GM12875 (cell line): ENCODE measurements at regions not wholly inside any gene's neighbourhood (a gene's known extent, or its start where the extent isn't known, plus 50 kb on each side); places are given as distances from the start of the nearest gene placed in this dataset.

Experiments
- H3K4me3 ChIP-seq: one replicate; pipeline ENCODE4 v1.5.1; 2011; ENCODE audit warnings: low read depth, low read length, control low read depth
- TF ChIP-seq, protein P1 (sequence below): IDR thresholded peaks from 2 replicates; pipeline ENCODE4 v1.5.1; 2011; ENCODE audit warnings: low read depth, mild to moderate bottlenecking, control low read depth, inconsistent platforms, low read length, moderate library complexity, borderline replicate concordance; ENCODE audit not compliant: insufficient read depth

DNA sequence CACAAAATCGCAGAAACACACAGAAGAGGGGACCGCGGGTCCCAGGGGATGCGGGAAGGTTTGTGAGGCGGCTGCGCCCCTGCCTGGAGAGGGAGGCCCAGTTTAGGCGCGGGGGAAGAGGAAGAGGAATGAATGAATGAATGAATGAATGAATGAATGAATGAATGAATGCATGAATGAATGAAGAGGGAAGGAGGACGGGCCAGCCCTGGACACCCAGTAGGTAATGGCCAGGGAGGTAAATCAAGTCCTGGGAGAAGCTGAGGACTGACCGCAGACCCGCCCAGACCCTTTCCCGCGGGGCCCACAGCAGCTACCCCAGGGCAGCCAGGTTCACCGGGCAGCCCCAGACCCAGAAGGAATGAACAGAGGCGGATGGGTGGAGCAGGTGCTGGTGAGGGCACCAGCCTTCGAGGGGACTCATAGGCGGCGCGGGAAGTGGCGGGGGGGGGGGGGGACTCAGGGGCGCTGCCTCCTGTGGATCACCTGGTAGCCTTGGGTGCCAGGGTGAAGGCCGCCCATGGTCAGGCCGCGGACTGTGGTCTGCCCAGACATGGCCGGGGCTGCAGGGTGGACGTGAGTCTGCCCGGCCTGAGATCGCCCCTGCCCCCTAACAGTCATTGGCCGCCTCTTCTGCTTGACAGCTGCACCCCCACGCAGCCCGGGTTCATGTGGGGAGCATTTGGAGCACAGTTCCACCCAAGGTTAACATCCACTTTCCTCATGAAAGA, 192.0 kb upstream of the PDE10A start:
- TF ChIP-seq, protein P1, sequence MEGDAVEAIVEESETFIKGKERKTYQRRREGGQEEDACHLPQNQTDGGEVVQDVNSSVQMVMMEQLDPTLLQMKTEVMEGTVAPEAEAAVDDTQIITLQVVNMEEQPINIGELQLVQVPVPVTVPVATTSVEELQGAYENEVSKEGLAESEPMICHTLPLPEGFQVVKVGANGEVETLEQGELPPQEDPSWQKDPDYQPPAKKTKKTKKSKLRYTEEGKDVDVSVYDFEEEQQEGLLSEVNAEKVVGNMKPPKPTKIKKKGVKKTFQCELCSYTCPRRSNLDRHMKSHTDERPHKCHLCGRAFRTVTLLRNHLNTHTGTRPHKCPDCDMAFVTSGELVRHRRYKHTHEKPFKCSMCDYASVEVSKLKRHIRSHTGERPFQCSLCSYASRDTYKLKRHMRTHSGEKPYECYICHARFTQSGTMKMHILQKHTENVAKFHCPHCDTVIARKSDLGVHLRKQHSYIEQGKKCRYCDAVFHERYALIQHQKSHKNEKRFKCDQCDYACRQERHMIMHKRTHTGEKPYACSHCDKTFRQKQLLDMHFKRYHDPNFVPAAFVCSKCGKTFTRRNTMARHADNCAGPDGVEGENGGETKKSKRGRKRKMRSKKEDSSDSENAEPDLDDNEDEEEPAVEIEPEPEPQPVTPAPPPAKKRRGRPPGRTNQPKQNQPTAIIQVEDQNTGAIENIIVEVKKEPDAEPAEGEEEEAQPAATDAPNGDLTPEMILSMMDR, result no peak

DNA sequence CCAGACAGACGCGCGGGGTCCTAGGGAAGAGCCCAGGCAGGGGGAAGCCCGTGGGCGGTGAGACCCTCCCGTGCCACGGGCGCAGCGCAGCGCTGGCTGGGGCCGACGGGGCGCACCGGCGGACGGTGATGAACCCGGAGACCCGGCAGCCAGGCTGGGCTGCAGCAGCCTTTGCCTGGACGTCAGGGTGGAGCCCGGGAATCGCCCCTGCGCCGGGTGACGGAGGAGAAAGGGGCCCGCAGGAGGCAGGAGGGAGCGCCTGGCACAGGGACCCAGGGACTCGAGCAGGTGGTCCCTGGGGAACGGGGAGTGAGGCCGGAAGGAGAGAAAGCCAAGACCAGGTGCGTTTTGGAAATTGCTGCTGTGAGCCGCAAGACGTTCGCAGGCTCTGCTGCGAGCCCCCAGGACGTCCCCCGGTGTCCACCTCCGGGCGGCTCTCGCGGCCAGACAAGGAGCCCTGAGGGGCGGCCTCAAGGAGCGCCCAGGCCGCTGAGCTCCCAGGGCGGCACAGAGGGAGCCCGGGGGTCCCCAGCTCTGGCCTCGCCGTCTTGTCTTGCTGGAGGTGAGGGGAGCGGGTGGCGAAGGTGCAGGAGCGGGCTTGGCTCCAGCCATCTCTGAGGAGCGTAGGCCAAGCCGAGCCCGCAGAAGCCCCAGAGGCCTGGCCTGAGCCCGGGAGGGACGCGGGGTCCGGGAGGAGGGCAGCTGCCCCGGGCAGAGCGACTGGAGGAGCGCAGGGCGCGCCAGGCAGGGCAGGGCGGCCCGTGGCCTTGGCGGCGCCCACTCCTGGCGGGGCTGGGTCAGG, 191.2 kb upstream of the PDE10A start:
- H3K4me3 ChIP-seq, result no peak overlapping the region
- TF ChIP-seq, protein P1, result no peak

More for the DNA sequence above, 192.0 kb upstream of the PDE10A start:
- H3K4me3 ChIP-seq, result no peak overlapping the region

DNA sequence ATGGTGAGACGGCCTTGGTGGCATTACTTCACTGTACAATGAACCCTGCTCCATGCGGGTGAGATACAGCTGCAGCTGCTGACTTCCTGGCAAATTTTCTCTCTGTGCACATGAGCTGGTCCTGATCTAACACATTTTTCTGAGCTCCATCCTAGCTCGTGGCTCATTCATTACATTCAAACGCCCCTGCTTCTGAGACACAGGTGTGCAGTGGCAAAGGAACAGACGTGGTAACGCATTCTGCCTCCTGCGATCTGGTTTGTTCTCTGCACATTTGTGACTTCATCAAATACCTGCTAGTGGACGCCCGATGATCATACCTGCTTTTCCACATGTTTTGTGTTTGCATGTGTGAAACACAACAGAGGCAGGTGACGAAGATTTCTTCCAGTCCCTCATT, 189.6 kb upstream of the PDE10A start:
- TF ChIP-seq, protein P1, result no peak
- no peak overlapping the region for H3K4me3 ChIP-seq

DNA sequence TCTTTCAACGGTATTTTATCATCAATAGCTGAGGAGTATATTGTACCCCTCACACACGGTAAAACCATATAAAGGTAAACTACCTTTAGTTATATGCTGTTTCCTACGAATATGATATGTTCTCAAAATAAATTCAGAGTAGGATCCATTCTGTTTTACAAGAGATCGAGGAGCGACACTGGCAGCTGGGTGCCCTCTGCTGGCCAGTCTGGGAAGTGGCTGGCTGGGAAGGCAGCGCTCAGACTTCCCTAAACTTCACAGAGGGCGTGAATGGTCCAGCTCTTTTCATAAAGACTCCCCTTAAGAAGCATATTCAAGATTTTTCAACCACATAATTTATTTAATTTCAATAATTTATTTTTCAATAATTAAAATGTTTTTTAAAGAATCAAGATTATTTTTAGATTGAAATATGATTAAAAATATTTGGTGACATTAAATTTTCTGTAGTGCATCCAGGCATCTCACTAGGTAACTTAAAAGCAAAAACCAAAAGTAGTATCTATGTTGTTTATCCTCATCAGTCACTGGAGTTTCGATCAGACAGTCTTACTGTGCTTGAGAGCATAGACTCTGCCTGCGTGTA, 187.5 kb upstream of the PDE10A start:
- H3K4me3 ChIP-seq, result no peak overlapping the region
- TF ChIP-seq, protein P1, result peak; percentile 90

DNA sequence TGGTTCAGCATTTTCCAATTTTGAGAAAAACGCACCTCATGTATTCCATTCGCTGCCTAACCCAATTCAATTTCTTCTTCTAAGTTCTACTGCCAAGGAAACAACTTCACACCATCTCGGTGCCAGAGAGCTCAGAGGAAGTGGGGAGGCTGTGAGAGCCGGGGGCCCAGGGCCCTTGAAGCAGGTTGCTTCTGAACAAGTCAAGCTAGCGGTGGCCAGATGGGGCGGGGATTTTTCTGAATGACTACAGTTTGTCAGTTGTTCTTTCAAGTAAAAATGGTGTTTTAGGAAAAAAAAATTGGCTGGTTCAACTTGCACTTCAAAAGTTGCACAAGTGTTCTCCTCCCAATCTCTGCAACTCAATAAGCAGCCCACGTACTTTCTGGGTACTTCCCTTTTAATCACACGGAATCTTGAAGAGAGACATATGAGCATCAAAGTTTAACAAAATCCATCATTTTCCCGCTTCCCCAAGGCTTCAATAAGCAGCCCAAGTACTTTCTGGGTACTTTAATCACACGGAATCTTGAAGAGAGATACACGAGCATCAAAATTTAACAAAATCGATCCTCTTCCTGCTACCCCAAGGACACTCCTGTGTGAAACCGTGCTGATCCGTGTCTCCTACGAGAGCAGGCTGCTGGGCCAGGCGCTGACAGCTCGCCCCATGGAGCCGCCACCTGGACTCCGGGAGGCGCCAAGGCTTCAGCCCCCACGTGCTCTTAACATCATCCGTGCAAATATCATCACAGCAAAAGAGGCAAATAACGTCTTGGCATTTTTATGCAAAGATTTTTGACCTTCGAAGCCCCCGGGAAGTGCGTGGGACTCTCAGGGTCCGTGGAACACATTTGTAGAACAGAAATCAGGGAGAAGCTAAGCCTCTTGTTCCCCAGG, 186.7 kb upstream of the PDE10A start:
- H3K4me3 ChIP-seq, result no peak overlapping the region
- TF ChIP-seq, protein P1, result no peak

DNA sequence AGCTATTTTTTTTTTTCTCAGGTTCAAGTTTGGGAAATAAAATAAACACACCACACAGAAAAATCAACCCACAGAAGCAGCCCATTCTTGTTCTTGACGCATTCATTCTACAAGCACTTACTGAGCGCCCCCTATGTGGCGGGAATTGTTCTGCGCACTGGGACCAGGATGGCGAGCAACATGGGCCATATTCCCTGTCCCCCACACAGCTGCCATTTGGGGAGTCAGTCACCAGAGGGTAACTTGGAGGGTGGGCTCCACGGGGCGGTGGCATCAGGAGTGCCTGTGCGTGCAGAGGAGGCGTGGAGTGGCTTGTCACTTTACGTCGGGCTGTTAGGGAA, 185.0 kb upstream of the PDE10A start:
- TF ChIP-seq, protein P1, result no peak
- H3K4me3 ChIP-seq, result no peak overlapping the region
